ENCODE measurements at regions not wholly inside any gene's neighbourhood (a gene's known extent, or its start where the extent isn't known, plus 50 kb on each side); places are given as distances from the start of the nearest gene placed in this dataset.

GRCh38 chr10:121679916-121680315, 81.7 kb upstream of the FGFR2 start:
- no peak for TF ChIP-seq YY1 (IDR thresholded peaks at IDR 0.05; ENCODE audit: borderline replicate concordance in 1 of 3, control insufficient read depth in 1 of 3, extremely low read depth in 1 of 3, insufficient read depth in 3 of 3, insufficient read length in 1 of 3, insufficient replicate concordance in 2 of 3, low read depth in 1 of 3, low read length in 2 of 3)
- TF ChIP-seq, protein P1, sequence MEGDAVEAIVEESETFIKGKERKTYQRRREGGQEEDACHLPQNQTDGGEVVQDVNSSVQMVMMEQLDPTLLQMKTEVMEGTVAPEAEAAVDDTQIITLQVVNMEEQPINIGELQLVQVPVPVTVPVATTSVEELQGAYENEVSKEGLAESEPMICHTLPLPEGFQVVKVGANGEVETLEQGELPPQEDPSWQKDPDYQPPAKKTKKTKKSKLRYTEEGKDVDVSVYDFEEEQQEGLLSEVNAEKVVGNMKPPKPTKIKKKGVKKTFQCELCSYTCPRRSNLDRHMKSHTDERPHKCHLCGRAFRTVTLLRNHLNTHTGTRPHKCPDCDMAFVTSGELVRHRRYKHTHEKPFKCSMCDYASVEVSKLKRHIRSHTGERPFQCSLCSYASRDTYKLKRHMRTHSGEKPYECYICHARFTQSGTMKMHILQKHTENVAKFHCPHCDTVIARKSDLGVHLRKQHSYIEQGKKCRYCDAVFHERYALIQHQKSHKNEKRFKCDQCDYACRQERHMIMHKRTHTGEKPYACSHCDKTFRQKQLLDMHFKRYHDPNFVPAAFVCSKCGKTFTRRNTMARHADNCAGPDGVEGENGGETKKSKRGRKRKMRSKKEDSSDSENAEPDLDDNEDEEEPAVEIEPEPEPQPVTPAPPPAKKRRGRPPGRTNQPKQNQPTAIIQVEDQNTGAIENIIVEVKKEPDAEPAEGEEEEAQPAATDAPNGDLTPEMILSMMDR (IDR thresholded peaks at IDR 0.05 in 2 of 3, conservative IDR thresholded peaks at IDR 0.05 in 1 of 3; ENCODE audit: insufficient read depth in 2 of 3, low read depth in 1 of 3, low read length in 3 of 3) = no peak
- TF ChIP-seq JUND (IDR thresholded peaks at IDR 0.05; ENCODE audit: borderline replicate concordance, low read depth, low read length) = no peak
- TF ChIP-seq JUND (tag; IDR thresholded peaks at IDR 0.05; ENCODE audit: borderline replicate concordance, low read depth, low read length) = no peak
- no peak for TF ChIP-seq MCM5 (IDR thresholded peaks at IDR 0.05; ENCODE audit: low read depth)
- no peak for TF ChIP-seq NEUROD1 (IDR thresholded peaks at IDR 0.05; ENCODE audit: borderline replicate concordance, low read depth, low read length, partially characterized antibody)
- no peak for TF ChIP-seq ARHGAP35 (IDR thresholded peaks at IDR 0.05; ENCODE audit: partially characterized antibody)
- TF ChIP-seq FOXK1 (CRISPR knock-in tag; IDR thresholded peaks at IDR 0.05; ENCODE audit: borderline replicate concordance) = no peak
- no peak for TF ChIP-seq CEBPG (CRISPR knock-in tag; IDR thresholded peaks at IDR 0.05)
- no peak for TF ChIP-seq CEBPG (tag; conservative IDR thresholded peaks at IDR 0.05 in 1 of 2, IDR thresholded peaks at IDR 0.05 in 1 of 2)
- no peak for TF ChIP-seq BRCA1 (IDR thresholded peaks at IDR 0.05)
- TF ChIP-seq BRCA1 (CRISPR knock-in tag; IDR thresholded peaks at IDR 0.05) = no peak
- TF ChIP-seq SIN3A (IDR thresholded peaks at IDR 0.05; ENCODE audit: borderline replicate concordance in 2 of 2, control insufficient read depth in 1 of 2, low read depth in 2 of 2, low read length in 2 of 2) = no peak
- TF ChIP-seq EZH2 (IDR thresholded peaks at IDR 0.05; ENCODE audit: borderline replicate concordance, low read depth, low read length) = no peak

All from K562 (cell line).